HepG2 (cell line): ENCODE measurements at regions not wholly inside any gene's neighbourhood (a gene's known extent, or its start where the extent isn't known, plus 50 kb on each side); places are given as distances from the start of the nearest gene placed in this dataset.

Experiments used
- ATAC-seq: fragments of 200-7000 bp; cut with Tn5 transposase; 3 replicates; pipeline ENCODE4 v1.9.1; 2020; ENCODE audit warnings: mild to moderate bottlenecking, moderate library complexity
- BruUV-seq: library from RNA; stranded (reverse); fragments of 400-500 nt; replicated peaks from 2 replicates; lab custom pipeline; 2021; lab: Mats Ljungman, UMichigan
- CTCF ChIA-PET: fragments of 300-600 bp; formaldehyde crosslinking; extraction: SDS; loops from one replicate; lab custom pipeline; 2021; ENCODE audit warnings: low total read pairs, inconsistent platforms, low intra/inter-chr PET ratio; lab: Yijun Ruan, JAX
- POLR2A ChIA-PET: fragments of 350-600 bp; sonication (Branson Sonifier 250); formaldehyde crosslinking; loops from one replicate; lab custom pipeline; 2020; ENCODE audit warnings: antibody characterized with exemption, inconsistent platforms; lab: Yijun Ruan, JAX
- DNase-seq: peaks from one replicate; pipeline ENCODE4 v3.0.0-alpha.2; 2015; ENCODE audit warnings: low spot score
- FAIRE-seq: peaks from 3 replicates; lab custom pipeline; 2011; peaks lifted over from hg19 to GRCh38; lab: Jason Lieb, UNC
- H2AFZ ChIP-seq: one replicate; pipeline ENCODE4 v1.6.1; 2011; ENCODE audit warnings: low read length, inconsistent platforms
- H3K27ac ChIP-seq: fragments of 300-600 bp; 3 replicates; pipeline ENCODE4 v1.8.0; 2011; ENCODE audit warnings: mixed run types, mild to moderate bottlenecking, mixed read lengths, low read length, inconsistent platforms; ENCODE audit not compliant: insufficient read depth; ENCODE audit errors: extremely low read length
- H3K27me3 ChIP-seq, 2 experiments: fragments of 200-600 bp in 1 of 2; 2 replicates in 1 of 2; 3 replicates in 1 of 2; pipeline versions ENCODE4 v1.6.0 to v1.8.0; 2011; ENCODE audit warnings: low read length in 2 of 2, mild to moderate bottlenecking in 2 of 2, moderate library complexity in 2 of 2, inconsistent platforms in 1 of 2; ENCODE audit not compliant: insufficient read depth in 2 of 2, control insufficient read depth in 1 of 2
- H3K36me3 ChIP-seq, 2 experiments: fragments of 200-600 bp in 1 of 2; replicated peaks in 1 of 2; 2 replicates in 1 of 2; 3 replicates in 1 of 2; pipeline versions ENCODE4 v1.5.1 to v1.8.0; 2011; ENCODE audit warnings: low read length in 2 of 2, inconsistent platforms in 1 of 2; ENCODE audit not compliant: insufficient read depth in 2 of 2, control insufficient read depth in 1 of 2
- H3K4me1 ChIP-seq: 2 replicates; pipeline ENCODE4 v1.5.1; 2012; ENCODE audit warnings: low read length, inconsistent platforms; ENCODE audit not compliant: insufficient read depth
- H3K4me2 ChIP-seq: 2 replicates; pipeline ENCODE4 v1.6.0; 2011; ENCODE audit warnings: low read depth, low read length, inconsistent platforms
- H3K4me3 ChIP-seq, 3 experiments: fragments of 200-600 bp in 1 of 3; sonication (generic), shearing (Covaris generic) in 1 of 3; replicated peaks in 1 of 3; 2 replicates each; pipeline ENCODE4 v1.5.1; 2011 to 2016; ENCODE audit warnings: low read length in 3 of 3, inconsistent platforms in 2 of 3, low read depth in 2 of 3, mild to moderate bottlenecking in 2 of 3, control low read depth in 1 of 3, mixed read lengths in 1 of 3; ENCODE audit not compliant: insufficient read depth in 1 of 3
- H3K79me2 ChIP-seq: one replicate; pipeline ENCODE4 v1.6.1; 2011; ENCODE audit warnings: low read length, inconsistent platforms; ENCODE audit not compliant: insufficient read depth
- H3K9ac ChIP-seq: 2 replicates; pipeline ENCODE4 v1.6.0; 2011; ENCODE audit warnings: mild to moderate bottlenecking, low read depth, low read length, inconsistent platforms; ENCODE audit not compliant: insufficient read depth
- H3K9me3 ChIP-seq: 2 replicates; pipeline ENCODE4 v1.5.1; 2012; ENCODE audit warnings: mild to moderate bottlenecking, low read length
- H4K20me1 ChIP-seq: 2 replicates; pipeline ENCODE4 v1.6.0; 2011; ENCODE audit warnings: inconsistent platforms, mild to moderate bottlenecking, low read length, moderate library complexity; ENCODE audit not compliant: insufficient read depth
- CEBPB ChIP-seq: IDR thresholded peaks from 2 replicates; pipeline ENCODE4 v1.6.1; 2011; ENCODE audit warnings: low read depth, low read length, improper control_type of control experiment, borderline replicate concordance
- ETV5 ChIP-seq: IDR thresholded peaks from 2 replicates; pipeline ENCODE4 v1.6.1; 2018; ENCODE audit warnings: missing biosample characterization, missing genetic modification reagents, inconsistent platforms, borderline replicate concordance
- ISX ChIP-seq: sonication (generic); formaldehyde crosslinking; conservative IDR thresholded peaks from 2 replicates; pipeline ENCODE4 v1.5.0; 2020; ENCODE audit warnings: missing genetic modification reagents
- NFE2L2 ChIP-seq: fragments of 150-350 bp; IDR thresholded peaks from 2 replicates; pipeline ENCODE4 v1.6.1; 2014; ENCODE audit warnings: low read length
- RNF219 ChIP-seq: sonication (generic); formaldehyde crosslinking; IDR thresholded peaks from 2 replicates; pipeline ENCODE4 v1.5.0; 2020; ENCODE audit warnings: mild to moderate bottlenecking, missing genetic modification reagents
- TAF15 ChIP-seq: fragments of 200-400 bp; formaldehyde crosslinking; IDR thresholded peaks from one replicate; pipeline ENCODE4 v1.6.1; 2018; ENCODE audit warnings: mild to moderate bottlenecking, low read depth, low read length; ENCODE audit not compliant: poor library complexity, severe bottlenecking
- ZNF276 ChIP-seq: sonication (generic); formaldehyde crosslinking; IDR thresholded peaks from 2 replicates; pipeline ENCODE4 v1.4.0; 2020; ENCODE audit warnings: mild to moderate bottlenecking, low read depth, missing genetic modification reagents
- WGBS: methylation state at CpG from one replicate; pipeline ENCODE4 v1.1.6; 2017; ENCODE audit warnings: low lambda C conversion rate; 5-methylcytosine and 5-hydroxymethylcytosine counted together
- in situ Hi-C: cut with HindIII; loops from 2 replicates; pipeline ENCODE4 v1.10.0; 2017; ENCODE audit warnings: low pct_unique_long_range_greater_than_20kb; ENCODE audit not compliant: extremely low pct_ligation_motif_present
- intact Hi-C: fragments of 100-400 bp; cut with micrococcal nuclease; formaldehyde crosslinking; loops from one replicate; pipeline ENCODE4 v1.10.0; 2022; ENCODE audit not compliant: unreplicated experiment
- TF ChIP-seq, protein P1 (sequence below): sonication (generic); formaldehyde crosslinking; conservative IDR thresholded peaks from 2 replicates; pipeline ENCODE4 v1.4.0; 2020; ENCODE audit warnings: missing genetic modification reagents

- ChIA-PET POLR2A (no interaction called here), CTCF (no interaction called here)
- DNase-seq (no peak), ATAC-seq (no peak), FAIRE-seq (no peak)
- Histone ChIP-seq H3K4me2 (no peak overlapping the region), H3K4me3 (no peak overlapping the region), H3K27ac (no peak overlapping the region), H3K4me1 (no peaks in the 10 kb centered on the region), H3K9ac (no peak overlapping the region), H3K79me2 (no peaks in the 10 kb centered on the region), H4K20me1 (no peaks in the 10 kb centered on the region), H3K27me3 (no peaks in the 10 kb centered on the region), H3K9me3 (no peaks in the 10 kb centered on the region), H2AFZ (no peak overlapping the region), H3K36me3 (no peaks in the 10 kb centered on the region)
- WGBS, result 4% methylated on average over 4 of the region's 4 CpGs
- BruUV-seq, result no TSS peak
- TF ChIP-seq RNF219 (CRISPR knock-in tag) (no peak), CEBPB (no peak), ISX (CRISPR knock-in tag) (no peak), TAF15 (no peak), ZNF276 (CRISPR knock-in tag) (no peak), ETV5 (CRISPR knock-in tag) (no peak), NFE2L2 (no peak)
- TF ChIP-seq, protein P1, sequence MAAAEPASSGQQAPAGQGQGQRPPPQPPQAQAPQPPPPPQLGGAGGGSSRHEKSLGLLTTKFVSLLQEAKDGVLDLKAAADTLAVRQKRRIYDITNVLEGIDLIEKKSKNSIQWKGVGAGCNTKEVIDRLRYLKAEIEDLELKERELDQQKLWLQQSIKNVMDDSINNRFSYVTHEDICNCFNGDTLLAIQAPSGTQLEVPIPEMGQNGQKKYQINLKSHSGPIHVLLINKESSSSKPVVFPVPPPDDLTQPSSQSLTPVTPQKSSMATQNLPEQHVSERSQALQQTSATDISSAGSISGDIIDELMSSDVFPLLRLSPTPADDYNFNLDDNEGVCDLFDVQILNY, result no peak
- in situ Hi-C loops, result no loop called here
- intact Hi-C loops, result no loop called here
Observed at GRCh38 chr4:104235967-104236366, 258.7 kb downstream of the CXXC4 start.
